ENCODE measurements at regions not wholly inside any gene's neighbourhood (a gene's known extent, or its start where the extent isn't known, plus 50 kb on each side); places are given as distances from the start of the nearest gene placed in this dataset.

DNA sequence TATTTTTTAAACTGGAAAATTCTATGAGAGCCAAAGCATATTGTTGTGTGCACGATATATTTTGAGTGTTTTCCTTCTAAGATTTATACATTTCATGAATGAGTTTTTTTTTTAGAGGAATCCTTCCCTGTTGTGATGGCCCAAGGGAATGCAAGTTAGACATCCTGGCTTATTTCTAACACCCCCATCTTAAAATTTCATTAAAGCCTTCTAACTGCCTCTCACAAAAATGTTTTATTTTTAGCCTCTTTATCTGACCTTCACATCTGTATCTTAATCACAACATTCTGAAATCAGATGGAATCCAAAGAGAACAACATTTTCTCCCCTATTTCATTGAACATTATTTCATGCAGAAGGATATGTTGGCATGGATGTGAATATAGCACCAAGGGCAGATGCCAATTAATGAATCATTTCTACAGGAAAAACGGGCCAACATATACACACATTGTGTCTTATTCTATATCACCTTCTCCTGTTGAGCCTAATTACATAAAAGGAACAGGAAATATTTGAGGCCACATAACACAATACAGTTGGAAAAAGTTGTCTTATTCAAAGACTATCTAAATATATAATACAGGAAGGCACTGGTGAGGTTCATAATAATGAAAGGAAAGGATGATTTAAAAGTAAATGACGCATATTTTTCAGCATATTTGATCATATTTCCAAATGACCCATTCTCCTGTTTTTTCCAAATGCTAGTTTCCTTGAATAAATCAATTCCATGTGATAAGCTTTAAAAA is 455.5 kb downstream of the TTLL7 start:
- TF ChIP-seq, protein P1, sequence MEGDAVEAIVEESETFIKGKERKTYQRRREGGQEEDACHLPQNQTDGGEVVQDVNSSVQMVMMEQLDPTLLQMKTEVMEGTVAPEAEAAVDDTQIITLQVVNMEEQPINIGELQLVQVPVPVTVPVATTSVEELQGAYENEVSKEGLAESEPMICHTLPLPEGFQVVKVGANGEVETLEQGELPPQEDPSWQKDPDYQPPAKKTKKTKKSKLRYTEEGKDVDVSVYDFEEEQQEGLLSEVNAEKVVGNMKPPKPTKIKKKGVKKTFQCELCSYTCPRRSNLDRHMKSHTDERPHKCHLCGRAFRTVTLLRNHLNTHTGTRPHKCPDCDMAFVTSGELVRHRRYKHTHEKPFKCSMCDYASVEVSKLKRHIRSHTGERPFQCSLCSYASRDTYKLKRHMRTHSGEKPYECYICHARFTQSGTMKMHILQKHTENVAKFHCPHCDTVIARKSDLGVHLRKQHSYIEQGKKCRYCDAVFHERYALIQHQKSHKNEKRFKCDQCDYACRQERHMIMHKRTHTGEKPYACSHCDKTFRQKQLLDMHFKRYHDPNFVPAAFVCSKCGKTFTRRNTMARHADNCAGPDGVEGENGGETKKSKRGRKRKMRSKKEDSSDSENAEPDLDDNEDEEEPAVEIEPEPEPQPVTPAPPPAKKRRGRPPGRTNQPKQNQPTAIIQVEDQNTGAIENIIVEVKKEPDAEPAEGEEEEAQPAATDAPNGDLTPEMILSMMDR (IDR thresholded peaks at IDR 0.05 in 2 of 3, conservative IDR thresholded peaks at IDR 0.05 in 1 of 3; ENCODE audit: control insufficient read depth in 2 of 3, extremely low read depth in 1 of 3, insufficient read depth in 1 of 3, low read depth in 3 of 3, low read length in 3 of 3), result no peak
- TF ChIP-seq EED (IDR thresholded peaks at IDR 0.05; ENCODE audit: low read depth), result no peak
- no peak for TF ChIP-seq HDGF (IDR thresholded peaks at IDR 0.05)
- no peak for TF ChIP-seq TAF1 (IDR thresholded peaks at IDR 0.05; ENCODE audit: borderline replicate concordance, low read depth, low read length)
- TF ChIP-seq, protein P2, sequence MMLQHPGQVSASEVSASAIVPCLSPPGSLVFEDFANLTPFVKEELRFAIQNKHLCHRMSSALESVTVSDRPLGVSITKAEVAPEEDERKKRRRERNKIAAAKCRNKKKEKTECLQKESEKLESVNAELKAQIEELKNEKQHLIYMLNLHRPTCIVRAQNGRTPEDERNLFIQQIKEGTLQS (IDR thresholded peaks at IDR 0.05; ENCODE audit: borderline replicate concordance, extremely low read depth, low read depth, low read length), result no peak
- TF ChIP-seq BHLHE40 (IDR thresholded peaks at IDR 0.05; ENCODE audit: borderline replicate concordance in 1 of 2, low read depth in 2 of 2, low read length in 1 of 2), result no peak
